ENCODE measurements at regions not wholly inside any gene's neighbourhood (a gene's known extent, or its start where the extent isn't known, plus 50 kb on each side); places are given as distances from the start of the nearest gene placed in this dataset.
A peak's percentile ranks its signal among the peaks of the same experiment; 100 is the strongest.

- TF ChIP-seq AEBP2 (tag by site-specific recombination; IDR thresholded peaks at IDR 0.05; ENCODE audit: borderline replicate concordance) (no peak), ZNF529 (tag by site-specific recombination; IDR thresholded peaks at IDR 0.05; ENCODE audit: insufficient replicate concordance) (no peak), TRIM28 (IDR thresholded peaks at IDR 0.05; ENCODE audit: borderline replicate concordance, low read length) (peak; percentile 33; the same call in 1 of the 2 replicates), ZNF777 (tag by site-specific recombination; IDR thresholded peaks at IDR 0.05; ENCODE audit: borderline replicate concordance) (no peak), ZFP41 (tag by site-specific recombination; IDR thresholded peaks at IDR 0.05; ENCODE audit: borderline replicate concordance) (no peak), ZNF48 (tag by site-specific recombination; IDR thresholded peaks at IDR 0.05) (no peak), ZNF571 (tag by site-specific recombination; IDR thresholded peaks at IDR 0.05) (no peak), KLF7 (tag by site-specific recombination; IDR thresholded peaks at IDR 0.05; ENCODE audit: borderline replicate concordance) (no peak), ZNF600 (tag by site-specific recombination; IDR thresholded peaks at IDR 0.05) (peak; percentile 16; the same call in 1 of the 2 replicates), ZNF175 (tag by site-specific recombination; IDR thresholded peaks at IDR 0.05) (no peak), ZNF830 (tag by site-specific recombination; IDR thresholded peaks at IDR 0.05; ENCODE audit: low read depth) (no peak), ZNF473 (tag by site-specific recombination; IDR thresholded peaks at IDR 0.05) (no peak), KLF10 (tag by site-specific recombination; IDR thresholded peaks at IDR 0.05) (no peak), ZNF792 (tag by site-specific recombination; IDR thresholded peaks at IDR 0.05) (no peak), ZNF677 (tag by site-specific recombination; IDR thresholded peaks at IDR 0.05) (no peak)
Observed at GRCh38 chr4:4694296-4694772, 152.5 kb upstream of the STX18 start (continued).

GRCh38 chr4:4693755-4694295 is 152.0 kb upstream of the STX18 start:
- Histone ChIP-seq H3K27ac (ENCODE audit: extremely low read depth, low read depth, low read length) (no peak overlapping the region), H3K4me1 (ENCODE audit: control insufficient read depth, insufficient read depth, low read length) (peaks cover 6% of the 10 kb centered on the region; the same call in 1 of the 2 replicates), H3K36me3 (ENCODE audit: control insufficient read depth in 2 of 2, insufficient read depth in 1 of 2, low read length in 2 of 2) (no peaks in the 10 kb centered on the region), H3K4me3 (ENCODE audit: low read depth, low read length) (no peak overlapping the region), H3K9me3 (ENCODE audit: control insufficient read depth, insufficient read depth, low read depth, low read length) (no peaks in the 10 kb centered on the region)
- POLR2A ChIA-PET = no interaction called here
- CTCF ChIA-PET = interaction anchor here (0.5 to 0.8 kb wide), 2 partner anchors 27 to 325 kb away, joined by 3 to 11 read pairs; no protein-coding TSS in a partner anchor
- TF ChIP-seq ZNF449 (tag by site-specific recombination; IDR thresholded peaks at IDR 0.05) (no peak), ZNF37A (tag by site-specific recombination; IDR thresholded peaks at IDR 0.05) (no peak), ZNF692 (tag by site-specific recombination; IDR thresholded peaks at IDR 0.05) (no peak), ZNF658 (tag by site-specific recombination; IDR thresholded peaks at IDR 0.05) (no peak), ZNF19 (tag by site-specific recombination; IDR thresholded peaks at IDR 0.05; ENCODE audit: low read depth) (no peak), ZNF174 (tag by site-specific recombination; IDR thresholded peaks at IDR 0.05) (no peak), SP7 (tag by site-specific recombination; IDR thresholded peaks at IDR 0.05) (no peak), MEIS1 (CRISPR knock-in tag; IDR thresholded peaks at IDR 0.05; ENCODE audit: borderline replicate concordance) (no peak), ZBTB20 (tag by site-specific recombination; IDR thresholded peaks at IDR 0.05) (no peak), ZNF394 (tag by site-specific recombination; IDR thresholded peaks at IDR 0.05; ENCODE audit: borderline replicate concordance) (no peak), ZNF610 (tag by site-specific recombination; IDR thresholded peaks at IDR 0.05; ENCODE audit: borderline replicate concordance) (no peak), ZNF132 (tag by site-specific recombination; IDR thresholded peaks at IDR 0.05; ENCODE audit: borderline replicate concordance) (no peak), ZNF830 (tag by site-specific recombination; IDR thresholded peaks at IDR 0.05; ENCODE audit: low read depth) (no peak), ZNF677 (tag by site-specific recombination; IDR thresholded peaks at IDR 0.05) (no peak), KLF1 (tag by site-specific recombination; IDR thresholded peaks at IDR 0.05) (no peak), SCRT1 (tag by site-specific recombination; IDR thresholded peaks at IDR 0.05; ENCODE audit: borderline replicate concordance) (no peak), ELK4 (IDR thresholded peaks at IDR 0.05; ENCODE audit: borderline replicate concordance, low read depth, low read length) (no peak)

Data from HEK293 (cell line).